B cell (primary cell): ENCODE measurements at regions not wholly inside any gene's neighbourhood (a gene's known extent, or its start where the extent isn't known, plus 50 kb on each side); places are given as distances from the start of the nearest gene placed in this dataset.

Source experiments
- ATAC-seq: fragments of 200-7000 bp; cut with Tn5 transposase; one replicate; pipeline ENCODE4 v1.10.0; 2021; ENCODE audit warnings: low read depth, mild to moderate bottlenecking, moderate number of reproducible peaks, moderate library complexity
- CTCF ChIA-PET: fragments of 350-600 bp; sonication (Branson Sonifier 250); formaldehyde crosslinking; loops from one replicate; lab custom pipeline; 2021; ENCODE audit warnings: antibody characterized with exemption, inconsistent platforms; lab: Charles Lee
- POLR2A ChIA-PET: fragments of 350-600 bp; sonication (Branson Sonifier 250); formaldehyde crosslinking; loops from one replicate; lab custom pipeline; 2021; ENCODE audit warnings: antibody characterized with exemption; lab: Charles Lee
- DNase-seq: peaks from one replicate; pipeline ENCODE4 v3.0.0; 2013
- H2AFZ ChIP-seq: 2 replicates; pipeline ENCODE4 v1.6.1; 2012; ENCODE audit warnings: mild to moderate bottlenecking, low read depth, low read length; ENCODE audit not compliant: insufficient read depth, poor library complexity, severe bottlenecking
- H3K27ac ChIP-seq, 2 donors: 1 replicate in 1 of 2; 2 replicates in 1 of 2; pipeline ENCODE4 v1.5.1; 2012 to 2013; ENCODE audit warnings: low read length in 2 of 2, mild to moderate bottlenecking in 2 of 2, moderate library complexity in 1 of 2
- H3K27me3 ChIP-seq, 4 experiments: fragments of 200-600 bp in 1 of 4; sonication (generic) in 1 of 4; replicated peaks in 1 of 4; 1 replicate in 2 of 4; 2 replicates in 2 of 4; pipeline versions ENCODE4 v1.6.1 to v1.7.0; 2013 to 2016; ENCODE audit warnings: low read length in 3 of 4, mild to moderate bottlenecking in 2 of 4, mixed read lengths in 1 of 4, moderate library complexity in 1 of 4; ENCODE audit not compliant: insufficient read depth in 4 of 4, control insufficient read depth in 3 of 4; ENCODE audit errors: control extremely low read depth in 1 of 4
- H3K36me3 ChIP-seq, 2 experiments: replicated peaks in 1 of 2; 1 replicate in 1 of 2; 2 replicates in 1 of 2; pipeline versions ENCODE4 v1.6.1 to v1.7.1; 2013; ENCODE audit warnings: low read length in 1 of 2; ENCODE audit not compliant: insufficient read depth in 2 of 2, control insufficient read depth in 1 of 2; ENCODE audit errors: control extremely low read depth in 1 of 2, extremely low read depth in 1 of 2
- H3K4me1 ChIP-seq, 2 donors: fragments of 200-600 bp in 1 of 2; sonication (generic) in 1 of 2; 1 replicate in 1 of 2; 2 replicates in 1 of 2; pipeline versions ENCODE4 v1.5.1 to v1.6.1; 2013 to 2017; ENCODE audit warnings: low read length in 2 of 2; ENCODE audit not compliant: control insufficient read depth in 2 of 2, insufficient read depth in 2 of 2
- H3K4me2 ChIP-seq: replicated peaks from 2 replicates; pipeline ENCODE3; 2012; ENCODE audit warnings: mild to moderate bottlenecking, low read depth, low read length; ENCODE audit not compliant: poor library complexity, severe bottlenecking
- H3K4me3 ChIP-seq, 5 experiments: fragments of 200-600 bp in 1 of 5; sonication (generic) in 1 of 5; 1 replicate in 3 of 5; 2 replicates in 2 of 5; pipeline versions ENCODE4 v1.5.1 to v1.7.0; 2011 to 2016; ENCODE audit warnings: low read length in 4 of 5, mild to moderate bottlenecking in 4 of 5, low read depth in 2 of 5, control low read depth in 1 of 5, moderate library complexity in 1 of 5; ENCODE audit not compliant: insufficient read depth in 1 of 5; ENCODE audit errors: control extremely low read depth in 1 of 5, extremely low read depth in 1 of 5
- H3K79me2 ChIP-seq: fragments of 200-600 bp; sonication (generic); one replicate; pipeline ENCODE4 v1.6.0; 2016; ENCODE audit warnings: low read length; ENCODE audit not compliant: control insufficient read depth, insufficient read depth
- H3K9ac ChIP-seq: fragments of 200-600 bp; sonication (generic); 2 replicates; pipeline ENCODE4 v1.6.1; 2017; ENCODE audit warnings: mild to moderate bottlenecking, low read length, moderate library complexity
- H3K9me3 ChIP-seq, 3 donors: one replicate each; pipeline versions ENCODE4 v1.6.1 to v1.7.1; 2013; ENCODE audit warnings: low read length in 2 of 3; ENCODE audit not compliant: control insufficient read depth in 2 of 3, insufficient read depth in 1 of 3; ENCODE audit errors: control extremely low read depth in 1 of 3
- H4K20me1 ChIP-seq: 2 replicates; pipeline ENCODE4 v1.6.0; 2012; ENCODE audit warnings: mild to moderate bottlenecking, low read length; ENCODE audit not compliant: insufficient read depth, control insufficient read depth, poor library complexity, severe bottlenecking
- H3K27ac Mint-ChIP-seq: one replicate; pipeline ENCODE4 v1.8.0; 2021; ENCODE audit warnings: mixed read lengths
- H3K27me3 Mint-ChIP-seq: one replicate; pipeline ENCODE4 v1.8.0; 2021; ENCODE audit warnings: mixed read lengths
- H3K4me1 Mint-ChIP-seq: one replicate; pipeline ENCODE4 v1.8.0; 2021; ENCODE audit warnings: mixed read lengths
- H3K4me3 Mint-ChIP-seq: one replicate; pipeline ENCODE4 v1.8.0; 2021; ENCODE audit warnings: mixed read lengths
- H3K9me3 Mint-ChIP-seq: one replicate; pipeline ENCODE4 v1.8.0; 2022; ENCODE audit warnings: mixed read lengths; ENCODE audit not compliant: insufficient read depth
- EZH2 ChIP-seq: IDR thresholded peaks from 2 replicates; pipeline ENCODE4 v1.6.1; 2012; ENCODE audit warnings: borderline replicate concordance, low read depth, mild to moderate bottlenecking, moderate library complexity, low read length; ENCODE audit not compliant: insufficient read depth, poor library complexity, severe bottlenecking
- WGBS: methylation state at CpG from one replicate; pipeline ENCODE4 v1.1.5; 2013; ENCODE audit warnings: missing lambda C conversion rate; ENCODE audit not compliant: insufficient coverage; 5-methylcytosine and 5-hydroxymethylcytosine counted together
- intact Hi-C: fragments of 100-400 bp; cut with micrococcal nuclease; formaldehyde crosslinking; loops from one replicate; pipeline ENCODE4 v1.10.0; 2022
- TF ChIP-seq, protein P1 (sequence below): fragments of 200-600 bp; IDR thresholded peaks from one replicate; pipeline ENCODE4 v1.8.0; 2022; ENCODE audit warnings: antibody characterized with exemption, mild to moderate bottlenecking

DNA sequence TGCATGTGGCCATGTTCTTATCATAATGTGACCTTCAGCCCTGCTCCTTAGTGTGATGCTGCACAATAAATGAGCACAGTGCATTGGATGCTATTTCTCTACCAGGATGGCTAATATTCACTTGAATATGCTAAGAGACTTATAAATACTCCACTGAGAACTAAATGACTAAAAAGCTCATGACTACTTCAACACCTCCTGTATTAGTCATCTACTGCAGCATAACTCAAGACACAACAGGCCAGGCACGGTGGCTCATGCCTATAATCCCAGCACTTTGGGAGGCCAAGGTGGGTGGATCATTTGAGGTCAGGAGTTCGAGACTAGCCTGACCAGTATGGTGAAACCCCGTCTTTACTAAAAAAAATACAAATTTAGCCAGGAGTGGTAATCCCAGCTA, 213.4 kb downstream of the RND3 start:
- no peaks in the 10 kb centered on the region for H3K79me2 ChIP-seq
- TF ChIP-seq, protein P1, sequence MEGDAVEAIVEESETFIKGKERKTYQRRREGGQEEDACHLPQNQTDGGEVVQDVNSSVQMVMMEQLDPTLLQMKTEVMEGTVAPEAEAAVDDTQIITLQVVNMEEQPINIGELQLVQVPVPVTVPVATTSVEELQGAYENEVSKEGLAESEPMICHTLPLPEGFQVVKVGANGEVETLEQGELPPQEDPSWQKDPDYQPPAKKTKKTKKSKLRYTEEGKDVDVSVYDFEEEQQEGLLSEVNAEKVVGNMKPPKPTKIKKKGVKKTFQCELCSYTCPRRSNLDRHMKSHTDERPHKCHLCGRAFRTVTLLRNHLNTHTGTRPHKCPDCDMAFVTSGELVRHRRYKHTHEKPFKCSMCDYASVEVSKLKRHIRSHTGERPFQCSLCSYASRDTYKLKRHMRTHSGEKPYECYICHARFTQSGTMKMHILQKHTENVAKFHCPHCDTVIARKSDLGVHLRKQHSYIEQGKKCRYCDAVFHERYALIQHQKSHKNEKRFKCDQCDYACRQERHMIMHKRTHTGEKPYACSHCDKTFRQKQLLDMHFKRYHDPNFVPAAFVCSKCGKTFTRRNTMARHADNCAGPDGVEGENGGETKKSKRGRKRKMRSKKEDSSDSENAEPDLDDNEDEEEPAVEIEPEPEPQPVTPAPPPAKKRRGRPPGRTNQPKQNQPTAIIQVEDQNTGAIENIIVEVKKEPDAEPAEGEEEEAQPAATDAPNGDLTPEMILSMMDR = no peak
- H4K20me1 ChIP-seq = no peaks in the 10 kb centered on the region
- H3K4me1 Mint-ChIP-seq = no peaks in the 10 kb centered on the region
- no peak overlapping the region for H3K4me2 ChIP-seq
- ATAC-seq = no peak
- H3K4me1 ChIP-seq = no peaks in the 10 kb centered on the region
- CTCF ChIA-PET = no interaction called here
- no peak overlapping the region for H3K27ac Mint-ChIP-seq
- no peak overlapping the region for H3K4me3 ChIP-seq
- POLR2A ChIA-PET = no interaction called here
- no peak overlapping the region for H3K27ac ChIP-seq
- H2AFZ ChIP-seq = no peak overlapping the region
- 50% methylated on average over 2 of the region's 3 CpGs for WGBS
- peaks cover 0 to 7% (median 6%) of the 10 kb centered on the region in 3 donors for H3K9me3 ChIP-seq
- H3K27me3 ChIP-seq = no peaks in the 10 kb centered on the region
- H3K9ac ChIP-seq = no peak overlapping the region
- H3K27me3 Mint-ChIP-seq = no peaks in the 10 kb centered on the region
- H3K9me3 Mint-ChIP-seq = peaks cover 6% of the 10 kb centered on the region
- H3K36me3 ChIP-seq = no peaks in the 10 kb centered on the region
- intact Hi-C loops = no loop called here
- no peak overlapping the region for H3K4me3 Mint-ChIP-seq
- DNase-seq = no peak

- Histone ChIP-seq H3K4me3 (no peak overlapping the region), H3K27ac (no peak overlapping the region), H3K4me2 (no peak overlapping the region), H3K9ac (no peak overlapping the region), H3K36me3 (no peaks in the 10 kb centered on the region), H3K9me3 (peaks cover 0 to 7% (median 6%) of the 10 kb centered on the region in 3 donors), H3K27me3 (no peaks in the 10 kb centered on the region), H4K20me1 (no peaks in the 10 kb centered on the region), H3K79me2 (no peaks in the 10 kb centered on the region), H3K4me1 (no peaks in the 10 kb centered on the region), H2AFZ (no peak overlapping the region)
- ATAC-seq = no peak
- Mint-ChIP-seq H3K9me3 (peaks cover 4% of the 10 kb centered on the region), H3K27me3 (no peaks in the 10 kb centered on the region), H3K4me3 (no peak overlapping the region), H3K27ac (no peak overlapping the region), H3K4me1 (no peaks in the 10 kb centered on the region)
- POLR2A ChIA-PET = no interaction called here
- DNase-seq = no peak
- intact Hi-C loops = no loop called here
- CTCF ChIA-PET = no interaction called here
- TF ChIP-seq, protein P1 = no peak
- no peak for TF ChIP-seq EZH2
These were observed 215.3 kb downstream of the RND3 start for GRCh38 chr2:150271952-150272802.
